ENCODE measurements at regions not wholly inside any gene's neighbourhood (a gene's known extent, or its start where the extent isn't known, plus 50 kb on each side); places are given as distances from the start of the nearest gene placed in this dataset.
A peak's percentile ranks its signal among the peaks of the same experiment; 100 is the strongest.

DNA sequence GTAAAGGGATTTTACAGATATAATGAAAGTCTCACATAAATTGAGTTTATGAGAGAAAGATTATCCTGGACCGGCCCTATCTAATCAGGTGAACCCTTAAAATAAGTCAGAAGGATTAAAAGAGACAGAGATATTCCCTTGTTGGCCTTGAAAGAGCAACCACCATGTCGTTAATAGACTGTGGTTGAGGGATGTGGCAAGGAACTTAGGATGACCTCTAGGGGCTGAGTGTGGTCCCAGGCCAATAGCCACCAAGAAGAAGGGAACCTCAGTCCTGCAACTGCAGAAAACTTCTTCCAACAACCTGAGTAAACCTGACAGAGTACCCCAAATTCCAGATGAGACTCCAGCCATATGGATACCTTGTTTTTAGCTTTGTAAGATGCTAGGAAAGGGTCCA lies 121.5 kb downstream of the POLR1F start:
- no peak overlapping the region for H3K4me3 ChIP-seq (ENCODE audit: low read depth, low read length)
- TF ChIP-seq, protein P1, sequence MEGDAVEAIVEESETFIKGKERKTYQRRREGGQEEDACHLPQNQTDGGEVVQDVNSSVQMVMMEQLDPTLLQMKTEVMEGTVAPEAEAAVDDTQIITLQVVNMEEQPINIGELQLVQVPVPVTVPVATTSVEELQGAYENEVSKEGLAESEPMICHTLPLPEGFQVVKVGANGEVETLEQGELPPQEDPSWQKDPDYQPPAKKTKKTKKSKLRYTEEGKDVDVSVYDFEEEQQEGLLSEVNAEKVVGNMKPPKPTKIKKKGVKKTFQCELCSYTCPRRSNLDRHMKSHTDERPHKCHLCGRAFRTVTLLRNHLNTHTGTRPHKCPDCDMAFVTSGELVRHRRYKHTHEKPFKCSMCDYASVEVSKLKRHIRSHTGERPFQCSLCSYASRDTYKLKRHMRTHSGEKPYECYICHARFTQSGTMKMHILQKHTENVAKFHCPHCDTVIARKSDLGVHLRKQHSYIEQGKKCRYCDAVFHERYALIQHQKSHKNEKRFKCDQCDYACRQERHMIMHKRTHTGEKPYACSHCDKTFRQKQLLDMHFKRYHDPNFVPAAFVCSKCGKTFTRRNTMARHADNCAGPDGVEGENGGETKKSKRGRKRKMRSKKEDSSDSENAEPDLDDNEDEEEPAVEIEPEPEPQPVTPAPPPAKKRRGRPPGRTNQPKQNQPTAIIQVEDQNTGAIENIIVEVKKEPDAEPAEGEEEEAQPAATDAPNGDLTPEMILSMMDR (conservative IDR thresholded peaks at IDR 0.05; ENCODE audit: low read depth, low read length): peak; percentile 29
- no peak for DNase-seq (ENCODE audit: low read depth)

DNA sequence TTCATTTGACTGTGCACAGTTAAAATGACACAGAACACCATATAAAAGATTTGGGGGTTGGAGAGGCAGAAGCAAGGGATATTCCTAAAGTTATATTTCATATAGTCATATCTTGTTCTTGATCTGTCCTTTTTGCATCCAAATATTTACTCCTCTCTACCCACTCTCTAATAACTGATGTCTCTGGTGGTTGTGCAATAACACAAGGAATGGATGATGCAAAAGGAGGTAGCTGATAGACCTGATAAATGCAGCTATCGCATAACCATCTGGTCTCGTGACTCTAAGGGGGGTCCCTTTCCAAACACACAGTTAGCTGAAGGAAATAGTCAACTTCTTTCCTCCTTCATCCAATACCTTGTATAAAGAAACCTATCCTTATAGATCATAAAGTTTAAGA lies 123.1 kb downstream of the POLR1F start:
- TF ChIP-seq, protein P1 (conservative IDR thresholded peaks at IDR 0.05; ENCODE audit: low read depth, low read length): no peak
- no peak for DNase-seq (ENCODE audit: low read depth)
- H3K4me3 ChIP-seq (ENCODE audit: low read depth, low read length): no peak overlapping the region

DNA sequence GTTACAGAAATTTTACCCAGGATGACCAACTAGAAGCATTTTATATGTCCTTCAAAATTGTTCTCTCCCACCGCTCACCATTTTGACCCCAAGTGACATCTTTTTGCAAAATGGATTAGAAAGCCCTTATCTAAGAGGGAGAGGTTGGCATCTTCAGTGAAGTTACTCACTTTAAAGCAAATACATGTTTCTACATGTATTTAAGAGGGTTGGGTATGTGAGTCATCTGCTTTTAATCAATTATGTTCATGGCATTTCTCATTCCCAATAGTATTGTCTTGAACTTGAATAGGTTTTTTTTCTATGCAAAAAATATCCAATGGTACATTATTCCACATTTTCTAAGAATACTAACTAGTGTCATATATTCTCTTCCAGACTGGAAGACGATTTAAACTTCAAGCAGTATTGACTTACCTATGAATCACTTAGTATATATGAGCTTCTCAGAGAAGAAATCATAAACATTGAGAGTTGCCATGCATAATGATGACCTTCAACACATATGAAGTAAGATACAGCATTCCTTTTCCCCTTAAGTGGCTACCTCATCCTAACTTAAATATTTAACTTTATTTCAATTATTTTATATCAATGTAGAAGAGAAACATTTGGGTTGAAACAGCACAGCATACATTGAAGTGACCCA lies 132.8 kb downstream of the POLR1F start:
- DNase-seq (ENCODE audit: low read depth): no peak
- TF ChIP-seq, protein P1 (conservative IDR thresholded peaks at IDR 0.05; ENCODE audit: low read depth, low read length): no peak
- H3K4me3 ChIP-seq (ENCODE audit: low read depth, low read length): no peak overlapping the region

DNA sequence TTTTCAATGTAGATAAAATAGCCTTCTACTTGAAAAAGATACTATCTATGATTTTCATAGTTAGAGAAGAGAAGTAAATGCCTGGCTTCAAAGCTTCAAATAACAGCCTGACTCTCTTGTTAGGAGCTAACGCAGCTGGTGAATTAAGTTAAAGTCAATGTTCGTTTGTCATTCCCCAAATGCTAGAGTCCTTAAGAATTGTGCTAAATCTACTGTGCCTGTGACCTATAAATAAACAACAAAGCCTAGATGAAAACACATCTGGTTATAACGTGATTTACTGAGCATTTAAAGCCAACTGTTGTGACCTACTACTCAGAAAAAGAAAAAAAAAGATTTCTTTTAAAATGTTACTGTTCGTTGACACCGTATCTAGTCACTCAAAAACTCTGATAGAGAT lies 134.7 kb downstream of the POLR1F start:
- TF ChIP-seq, protein P1 (conservative IDR thresholded peaks at IDR 0.05; ENCODE audit: low read depth, low read length): no peak
- no peak for DNase-seq (ENCODE audit: low read depth)
- no peak overlapping the region for H3K4me3 ChIP-seq (ENCODE audit: low read depth, low read length)

DNA sequence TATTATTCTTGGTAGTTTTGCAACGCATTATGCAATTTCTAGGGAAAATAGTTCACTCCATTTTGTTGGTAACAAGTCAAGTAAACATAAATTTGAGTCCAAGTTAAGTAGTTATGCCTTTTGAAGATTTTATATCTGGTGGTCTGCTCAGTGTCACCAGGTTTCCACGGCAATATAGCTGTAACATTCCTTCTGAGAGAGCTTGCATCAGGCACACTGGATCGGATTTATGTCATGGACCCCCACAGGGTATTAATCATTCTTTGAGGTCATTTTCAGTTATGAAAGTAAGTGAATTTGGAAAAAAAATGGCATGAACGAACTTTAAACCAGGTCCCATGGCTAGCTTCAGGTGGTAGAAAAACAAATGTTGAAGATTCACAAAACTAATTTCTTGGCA lies 136.3 kb downstream of the POLR1F start:
- no peak overlapping the region for H3K4me3 ChIP-seq (ENCODE audit: low read depth, low read length)
- TF ChIP-seq, protein P1 (conservative IDR thresholded peaks at IDR 0.05; ENCODE audit: low read depth, low read length): no peak
- DNase-seq (ENCODE audit: low read depth): no peak

DNA sequence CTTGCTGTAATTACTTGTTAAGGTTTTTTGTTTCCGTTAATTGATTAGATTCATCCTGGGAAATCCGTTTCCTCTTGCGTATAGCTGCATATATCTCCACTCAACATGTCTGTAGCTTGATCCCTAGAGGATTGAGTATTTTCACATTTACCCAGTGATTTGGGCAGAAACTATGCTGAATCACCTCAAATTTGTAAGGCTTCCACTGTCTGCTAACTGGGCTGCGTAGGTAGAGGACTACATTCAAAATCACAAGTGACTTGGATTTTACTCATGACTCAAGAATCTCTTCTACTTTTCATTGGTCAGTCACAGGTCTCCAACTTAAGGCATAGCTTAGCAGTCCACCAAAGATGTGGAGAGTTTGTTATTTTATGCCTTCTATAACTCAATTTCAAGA lies 141.8 kb downstream of the POLR1F start:
- TF ChIP-seq, protein P1 (conservative IDR thresholded peaks at IDR 0.05; ENCODE audit: low read depth, low read length): no peak
- DNase-seq (ENCODE audit: low read depth): no peak
- no peak overlapping the region for H3K4me3 ChIP-seq (ENCODE audit: low read depth, low read length)

DNA sequence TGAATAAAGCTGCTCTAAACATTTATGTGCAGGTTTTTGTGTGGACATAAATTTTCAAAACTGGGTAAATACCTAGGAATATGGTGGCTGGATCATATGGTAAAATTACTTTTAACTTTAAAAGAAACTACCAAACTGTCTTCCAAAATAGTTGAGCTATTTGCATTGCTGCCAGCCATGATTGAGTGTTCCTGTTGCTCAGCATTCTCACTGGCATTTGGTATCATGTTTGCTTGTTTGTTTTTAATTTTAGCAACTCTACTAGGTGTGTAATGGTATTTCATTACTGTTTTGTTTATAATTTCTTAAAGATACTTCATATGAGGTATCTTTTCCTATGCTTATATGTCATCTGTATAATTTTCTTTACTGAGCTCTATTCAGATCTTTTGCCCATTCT lies 143.2 kb downstream of the POLR1F start:
- TF ChIP-seq, protein P1 (conservative IDR thresholded peaks at IDR 0.05; ENCODE audit: low read depth, low read length): no peak
- DNase-seq (ENCODE audit: low read depth): no peak
- H3K4me3 ChIP-seq (ENCODE audit: low read depth, low read length): no peak overlapping the region

All from epithelial cell of proximal tubule (primary cell).